GM18520 (cell line): ENCODE measurements at regions not wholly inside any gene's neighbourhood (a gene's known extent, or its start where the extent isn't known, plus 50 kb on each side); places are given as distances from the start of the nearest gene placed in this dataset.

Experiments
- ATAC-seq: cut with Tn5 transposase; IDR thresholded peaks from one replicate; pipeline ENCODE4 v1.9.1; 2021; ENCODE audit not compliant: unreplicated experiment

DNA sequence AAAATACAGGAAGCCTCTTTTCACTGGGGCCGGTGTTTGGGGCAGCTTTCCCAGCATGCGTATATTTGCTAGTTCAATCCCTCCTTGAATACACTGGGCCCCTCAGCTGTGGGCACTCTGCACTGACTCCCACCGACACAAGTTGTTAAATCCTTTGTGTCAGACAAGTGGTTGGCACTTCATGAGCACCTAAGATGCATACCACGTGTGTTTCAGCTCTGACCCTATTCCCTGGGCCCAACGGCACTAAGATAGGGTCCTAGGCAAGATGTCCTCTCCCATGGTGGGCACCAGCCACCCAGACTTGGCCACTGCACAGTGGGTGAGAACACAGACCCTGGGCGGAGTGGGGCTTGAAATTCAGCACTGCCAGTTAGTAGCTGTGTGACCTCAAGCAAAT, 173.8 kb downstream of the BCL11B start:
- ATAC-seq: no peak

DNA sequence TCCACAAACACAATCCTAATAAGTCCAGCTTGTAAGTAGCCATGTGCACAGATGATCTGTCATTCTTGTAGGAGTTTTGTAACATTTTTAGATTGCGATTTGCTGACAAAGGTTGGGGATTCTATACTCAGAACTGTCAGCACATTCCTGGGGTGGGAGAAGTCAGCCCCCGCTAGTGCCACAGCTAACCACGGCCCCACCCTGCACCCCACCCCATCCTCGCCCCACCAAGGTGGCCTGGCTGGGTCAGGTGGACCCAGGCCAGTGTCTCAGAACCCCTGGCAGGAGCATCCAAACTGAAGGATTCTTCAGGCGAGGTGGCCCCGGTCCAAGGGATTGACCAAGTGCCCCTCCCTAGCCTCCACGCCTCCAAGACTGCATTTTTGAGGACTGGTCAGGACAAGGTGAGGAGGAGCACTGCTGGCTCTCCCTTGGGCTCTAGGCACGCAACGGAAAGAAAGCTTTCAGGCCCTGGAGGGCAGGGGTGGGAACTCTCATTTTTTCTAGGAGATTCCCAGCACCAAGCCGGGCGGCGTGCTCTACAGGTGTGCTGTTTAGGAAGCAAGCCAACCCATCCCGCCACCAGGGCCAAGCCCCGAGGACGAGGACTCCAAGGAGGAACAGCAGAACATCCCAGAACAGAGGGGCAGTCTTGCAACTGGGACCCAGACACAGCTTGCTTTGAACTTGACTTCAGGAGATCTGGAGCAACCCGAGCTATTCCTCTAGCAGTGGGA, 172.8 kb downstream of the BCL11B start:
- ATAC-seq: no peak

DNA sequence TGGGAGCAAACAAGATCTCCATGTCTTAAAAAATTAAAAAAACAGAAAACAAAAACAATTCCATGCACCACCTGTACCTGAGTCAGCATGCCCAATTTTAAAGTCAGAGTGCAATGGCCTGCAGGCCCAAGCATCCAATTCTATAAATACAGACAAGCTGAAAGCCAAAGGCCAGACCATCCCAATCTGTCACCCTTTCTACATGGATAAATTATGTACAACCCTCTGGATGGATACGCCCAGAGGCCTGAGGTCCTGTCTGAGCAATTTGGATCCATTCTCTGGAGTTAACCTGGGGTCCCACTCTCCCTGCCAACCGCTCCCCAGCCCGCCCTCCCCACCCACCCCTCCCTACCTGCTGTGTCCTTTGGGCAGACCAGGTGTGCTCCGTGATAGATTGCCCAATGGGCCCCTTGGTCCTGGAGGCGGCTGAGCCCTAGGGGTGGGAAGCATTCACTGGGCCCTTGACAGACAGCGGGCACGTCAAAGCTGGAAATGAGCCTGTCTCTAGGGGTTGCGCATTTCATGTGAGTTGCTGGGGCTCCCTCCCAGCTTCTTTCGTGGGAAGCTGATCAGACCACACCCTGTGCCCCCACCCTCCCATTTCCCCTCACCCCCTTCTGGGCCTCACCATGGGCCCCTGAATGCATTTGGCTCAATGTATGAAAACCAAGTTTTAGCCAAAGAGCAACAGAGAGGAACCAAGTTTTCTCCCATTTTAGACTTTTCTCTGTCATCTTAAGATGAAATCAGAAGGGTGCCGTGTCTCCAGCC, 171.3 kb downstream of the BCL11B start:
- ATAC-seq: no peak

DNA sequence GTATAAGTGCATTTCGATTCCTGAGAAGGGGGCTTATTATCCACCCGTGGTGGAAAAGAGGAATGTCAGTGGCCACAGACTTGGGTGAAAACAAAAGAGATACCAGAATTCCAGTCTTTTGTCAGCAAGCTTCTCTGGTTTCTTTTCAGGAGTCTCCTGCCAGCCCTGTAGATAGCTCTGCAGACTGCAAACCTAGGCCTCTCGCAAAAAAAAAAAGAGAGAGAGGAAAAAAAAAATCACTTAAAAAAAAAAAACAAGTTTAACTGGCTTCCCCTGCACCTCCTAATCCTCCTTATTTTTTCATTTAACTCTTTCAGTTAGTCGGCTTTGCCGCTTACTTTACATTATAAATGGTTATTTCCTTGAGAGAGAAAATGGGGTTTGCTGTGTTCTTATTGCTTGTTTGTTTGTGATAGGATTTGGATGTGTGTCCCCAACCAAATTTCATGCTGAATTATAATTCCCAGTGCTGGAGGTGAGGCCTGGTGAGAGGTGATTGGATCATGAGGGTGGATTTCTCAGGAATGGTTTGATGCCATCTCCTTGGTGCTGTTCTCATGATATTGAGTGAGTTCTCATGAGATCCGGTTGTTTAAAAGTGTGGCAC, 170.0 kb downstream of the BCL11B start:
- ATAC-seq: no peak

DNA sequence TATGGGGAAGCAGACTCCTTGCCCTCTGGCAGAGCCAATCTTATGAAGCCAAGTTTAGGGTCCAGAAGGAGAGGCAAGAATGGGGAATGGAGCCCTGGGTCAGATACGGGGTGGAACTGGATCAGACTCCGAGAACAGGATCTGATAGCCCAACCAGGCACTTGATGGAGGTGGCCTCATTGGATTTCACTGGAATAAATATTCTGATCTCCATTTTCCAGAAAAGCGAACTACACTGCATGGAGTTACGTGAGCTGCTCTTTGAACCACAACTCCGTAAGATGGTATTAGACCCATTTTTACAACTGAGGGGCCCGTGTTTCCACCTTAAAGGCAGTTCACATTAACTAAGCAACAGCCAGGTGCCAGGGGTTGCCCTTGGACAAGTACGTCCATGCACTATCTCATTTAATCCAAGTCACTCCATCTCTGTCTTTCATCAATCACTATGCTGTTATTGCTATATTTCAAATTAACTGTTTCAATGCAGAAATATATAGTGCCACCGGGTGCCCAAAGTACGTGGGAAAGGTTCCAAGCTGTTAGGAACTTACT, 155.2 kb downstream of the BCL11B start:
- no peak for ATAC-seq

DNA sequence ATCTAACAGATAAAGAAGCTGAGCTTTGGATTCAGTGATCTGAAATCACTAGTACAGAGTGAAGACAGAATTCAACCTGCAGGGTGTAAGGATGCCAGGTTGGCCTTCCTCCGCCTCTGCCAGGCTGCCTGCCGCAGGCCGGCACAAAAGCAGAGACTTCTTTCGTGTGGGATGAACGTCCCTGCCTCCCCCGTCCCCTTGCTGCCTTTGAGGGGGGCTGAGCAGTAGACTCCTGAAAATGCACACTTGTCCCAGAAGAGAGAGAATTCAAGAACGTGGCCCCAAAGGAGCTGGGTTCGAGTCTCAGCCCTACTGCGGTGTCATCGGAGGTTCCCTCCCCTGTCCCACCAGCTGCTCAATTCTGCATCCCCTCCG, 154.3 kb downstream of the BCL11B start:
- ATAC-seq: no peak

DNA sequence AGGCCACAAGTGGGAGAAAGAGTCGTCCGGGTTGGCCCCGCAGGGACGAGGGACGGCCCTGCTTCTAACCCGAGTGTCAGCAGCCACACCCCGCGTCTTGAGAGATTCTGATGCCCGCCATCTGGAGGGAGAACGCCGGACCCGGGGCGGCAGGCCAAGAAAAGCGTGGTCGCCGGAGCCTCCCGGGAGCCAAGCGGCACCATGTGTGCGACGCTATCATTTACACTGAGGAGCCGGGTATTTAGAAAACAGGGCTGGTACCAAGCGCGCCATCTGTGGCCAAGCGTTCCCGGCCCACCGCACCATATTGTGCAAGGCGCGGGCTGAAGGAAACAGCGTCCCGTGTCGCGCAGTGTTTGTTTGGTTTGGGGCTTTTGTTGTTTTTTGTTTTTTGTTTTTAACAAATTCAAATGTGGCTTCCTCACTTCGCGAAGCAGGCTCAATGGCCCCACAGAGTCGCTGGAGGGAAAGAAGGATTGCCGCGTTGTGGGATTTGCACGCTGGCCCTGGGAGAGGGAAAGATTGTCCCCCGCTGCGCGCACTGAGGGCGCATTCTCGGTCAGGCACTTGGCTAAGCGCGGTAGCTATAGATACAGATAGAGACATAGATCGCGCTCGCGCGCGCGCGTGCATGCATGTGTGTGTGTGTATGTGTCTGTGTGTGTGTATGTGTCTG, 153.8 kb downstream of the BCL11B start:
- no peak for ATAC-seq

DNA sequence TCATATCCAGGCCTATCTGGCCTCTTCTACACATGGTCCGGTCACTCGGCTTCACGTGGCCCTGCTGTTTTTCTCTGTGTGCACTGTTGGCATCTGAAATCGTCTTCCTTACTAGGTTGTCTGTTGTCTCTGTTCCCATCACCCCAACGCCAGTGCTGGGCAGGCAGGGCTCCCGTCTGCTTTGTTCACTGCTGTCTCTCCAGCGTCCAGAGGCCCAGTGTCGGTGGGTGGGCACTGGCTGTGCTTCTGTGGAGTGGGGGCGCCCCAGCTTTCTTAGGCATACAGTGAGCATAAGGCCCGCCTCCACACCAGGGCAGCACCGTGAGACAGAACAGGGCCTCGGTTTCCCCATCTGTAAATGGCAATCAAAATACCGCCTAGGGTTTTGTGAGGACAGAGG, 153.1 kb downstream of the BCL11B start:
- ATAC-seq: no peak
